ENCODE measurements at regions not wholly inside any gene's neighbourhood (a gene's known extent, or its start where the extent isn't known, plus 50 kb on each side); places are given as distances from the start of the nearest gene placed in this dataset.
"Not testable (repeated sequence)": the region's sequence is repeated elsewhere in the genome, so short reads cannot be mapped to it uniquely, and the experiment has no call there.

- Histone ChIP-seq H2AFZ (ENCODE audit: control insufficient read depth, low read length) (no peak overlapping the region), H3K79me2 (ENCODE audit: control insufficient read depth, insufficient read depth, low read length) (no peaks in the 10 kb centered on the region), H3K4me1 (ENCODE audit: control insufficient read depth, extremely low read depth, insufficient read depth, low read length) (no peaks in the 10 kb centered on the region), H3K9me1 (ENCODE audit: control insufficient read depth, extremely low read depth, insufficient read depth, low read length) (no peaks in the 10 kb centered on the region), H3K4me3 (ENCODE audit: control insufficient read depth in 2 of 3, extremely low read depth in 1 of 3, insufficient read depth in 2 of 3, low read depth in 1 of 3, low read length in 3 of 3) (no peak overlapping the region), H3K36me3 (ENCODE audit: control insufficient read depth in 2 of 2, extremely low read depth in 1 of 2, insufficient read depth in 2 of 2, low read length in 2 of 2) (no peaks in the 10 kb centered on the region), H3K9ac (ENCODE audit: control insufficient read depth, extremely low read depth, insufficient read depth, low read length) (no peak overlapping the region), H3K9me3 (ENCODE audit: control insufficient read depth, low read depth, low read length) (no peaks in the 10 kb centered on the region), H4K20me1 (ENCODE audit: control insufficient read depth, extremely low read depth, insufficient read depth, low read length) (no peaks in the 10 kb centered on the region), H3K27ac (ENCODE audit: control insufficient read depth, insufficient read depth, low read length) (no peak overlapping the region), H3K4me2 (ENCODE audit: control insufficient read depth, extremely low read depth, insufficient read depth, low read depth, low read length) (no peak overlapping the region), H3K27me3 (ENCODE audit: control insufficient read depth, extremely low read depth, insufficient read depth, low read length) (no peaks in the 10 kb centered on the region)
- dilution Hi-C loops (cut with MboI; ENCODE audit: extremely low pct_ligation_motif_present, low sequenced_read_pairs) = no loop called here
- TF ChIP-seq EZH2 (IDR thresholded peaks at IDR 0.05; ENCODE audit: low read length) (no peak), CTCF (optimal IDR thresholded peaks at IDR 0.05 in 1 of 3, IDR thresholded peaks at IDR 0.05 in 1 of 3, conservative IDR thresholded peaks at IDR 0.05 in 1 of 3; ENCODE audit: extremely low read depth in 1 of 3, insufficient read depth in 2 of 3, low read length in 3 of 3) (no peak)
- no peak for DNase-seq (ENCODE audit: low read depth, low spot score)
- FAIRE-seq = no peak
Observed at GRCh38 chr10:32180390-32181280, 124.4 kb upstream of the KIF5B start.

- no peak for TF ChIP-seq EZH2 (IDR thresholded peaks at IDR 0.05; ENCODE audit: low read length)
- no peak for TF ChIP-seq CTCF (optimal IDR thresholded peaks at IDR 0.05 in 1 of 3, IDR thresholded peaks at IDR 0.05 in 1 of 3, conservative IDR thresholded peaks at IDR 0.05 in 1 of 3; ENCODE audit: extremely low read depth in 1 of 3, insufficient read depth in 2 of 3, low read length in 3 of 3)
- Histone ChIP-seq H3K27ac (ENCODE audit: control insufficient read depth, insufficient read depth, low read length) (no peak overlapping the region), H3K4me2 (ENCODE audit: control insufficient read depth, extremely low read depth, insufficient read depth, low read depth, low read length) (no peak overlapping the region), H4K20me1 (ENCODE audit: control insufficient read depth, extremely low read depth, insufficient read depth, low read length) (no peaks in the 10 kb centered on the region), H3K36me3 (ENCODE audit: control insufficient read depth in 2 of 2, extremely low read depth in 1 of 2, insufficient read depth in 2 of 2, low read length in 2 of 2) (no peaks in the 10 kb centered on the region), H2AFZ (ENCODE audit: control insufficient read depth, low read length) (no peak overlapping the region), H3K79me2 (ENCODE audit: control insufficient read depth, insufficient read depth, low read length) (no peaks in the 10 kb centered on the region), H3K9me3 (ENCODE audit: control insufficient read depth, low read depth, low read length) (no peaks in the 10 kb centered on the region), H3K9me1 (ENCODE audit: control insufficient read depth, extremely low read depth, insufficient read depth, low read length) (no peaks in the 10 kb centered on the region), H3K4me3 (ENCODE audit: control insufficient read depth in 2 of 3, extremely low read depth in 1 of 3, insufficient read depth in 2 of 3, low read depth in 1 of 3, low read length in 3 of 3) (no peak overlapping the region), H3K9ac (ENCODE audit: control insufficient read depth, extremely low read depth, insufficient read depth, low read length) (no peak overlapping the region), H3K27me3 (ENCODE audit: control insufficient read depth, extremely low read depth, insufficient read depth, low read length) (no peaks in the 10 kb centered on the region), H3K4me1 (ENCODE audit: control insufficient read depth, extremely low read depth, insufficient read depth, low read length) (no peaks in the 10 kb centered on the region)
- no peak for FAIRE-seq
- dilution Hi-C loops (cut with MboI; ENCODE audit: extremely low pct_ligation_motif_present, low sequenced_read_pairs) = no loop called here
- no peak for DNase-seq (ENCODE audit: low read depth, low spot score)
Observed at GRCh38 chr10:32179836-32180235, 123.6 kb upstream of the KIF5B start.

DNA sequence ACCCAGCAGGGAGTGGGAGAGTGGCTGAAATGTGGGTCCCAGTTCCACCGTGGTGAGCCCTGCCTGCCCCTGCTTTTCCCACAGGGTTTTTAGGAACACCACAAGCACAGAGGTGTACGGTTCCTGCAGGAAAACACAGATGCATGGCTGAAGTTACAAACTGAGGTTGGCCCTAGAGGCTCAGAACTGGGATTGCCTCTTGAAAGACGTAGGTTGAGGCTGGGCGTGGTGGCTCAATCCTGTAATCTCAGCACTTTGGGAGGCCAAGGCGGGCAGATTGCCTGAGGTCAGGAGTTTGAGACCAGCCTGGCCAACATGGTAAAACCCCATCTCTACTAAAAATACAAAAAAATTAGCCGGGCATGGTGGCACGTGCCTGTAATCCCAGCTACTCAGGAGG, 121.4 kb upstream of the KIF5B start:
- H3K27me3 ChIP-seq (ENCODE audit: control insufficient read depth, extremely low read depth, insufficient read depth, low read length); H3K9me1 ChIP-seq (ENCODE audit: control insufficient read depth, extremely low read depth, insufficient read depth, low read length); H3K4me2 ChIP-seq (ENCODE audit: control insufficient read depth, extremely low read depth, insufficient read depth, low read depth, low read length); H3K79me2 ChIP-seq (ENCODE audit: control insufficient read depth, insufficient read depth, low read length); H3K9ac ChIP-seq (ENCODE audit: control insufficient read depth, extremely low read depth, insufficient read depth, low read length); H2AFZ ChIP-seq (ENCODE audit: control insufficient read depth, low read length); H3K27ac ChIP-seq (ENCODE audit: control insufficient read depth, insufficient read depth, low read length); FAIRE-seq; H3K9me3 ChIP-seq (ENCODE audit: control insufficient read depth, low read depth, low read length); dilution Hi-C loops (cut with MboI; ENCODE audit: extremely low pct_ligation_motif_present, low sequenced_read_pairs); H4K20me1 ChIP-seq (ENCODE audit: control insufficient read depth, extremely low read depth, insufficient read depth, low read length); DNase-seq (ENCODE audit: low read depth, low spot score); H3K36me3 ChIP-seq (ENCODE audit: control insufficient read depth in 2 of 2, extremely low read depth in 1 of 2, insufficient read depth in 2 of 2, low read length in 2 of 2); H3K4me3 ChIP-seq (ENCODE audit: control insufficient read depth in 2 of 3, extremely low read depth in 1 of 3, insufficient read depth in 2 of 3, low read depth in 1 of 3, low read length in 3 of 3); H3K4me1 ChIP-seq (ENCODE audit: control insufficient read depth, extremely low read depth, insufficient read depth, low read length): not testable (repeated sequence)
